Occipital lobe (tissue), 1 donor: ENCODE measurements at regions not wholly inside any gene's neighbourhood (a gene's known extent, or its start where the extent isn't known, plus 50 kb on each side); places are given as distances from the start of the nearest gene placed in this dataset.
"Not testable (repeated sequence)": the region's sequence is repeated elsewhere in the genome, so short reads cannot be mapped to it uniquely, and the experiment has no call there.

ENCODE experiments used
- DNase-seq: peaks from one replicate; lab custom pipeline; 2025; lab: John Stamatoyannopoulos, UW

GRCh38 chr6:19525673-19526072 lies 311.5 kb upstream of the ID4 start:
- DNase-seq, result no peak

DNA sequence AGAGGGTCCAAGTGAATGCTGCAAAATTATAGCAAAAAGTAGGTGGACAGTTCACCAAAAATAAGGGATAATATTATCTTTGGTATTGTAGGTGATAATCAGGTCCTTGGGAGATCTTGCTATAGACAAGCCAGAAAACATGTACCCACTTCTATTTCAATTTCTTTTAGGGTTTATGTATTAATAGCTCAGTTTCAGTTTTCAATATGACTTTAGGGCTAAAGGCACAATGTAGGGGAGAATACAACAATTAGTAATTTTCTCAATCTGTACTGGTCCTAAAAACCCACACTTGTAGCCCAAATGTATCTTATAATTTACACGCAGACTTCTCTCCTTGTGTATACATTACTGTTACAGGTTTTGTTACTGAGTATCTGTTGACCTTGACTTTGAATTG lies 307.0 kb upstream of the ID4 start:
- DNase-seq, result no peak

DNA sequence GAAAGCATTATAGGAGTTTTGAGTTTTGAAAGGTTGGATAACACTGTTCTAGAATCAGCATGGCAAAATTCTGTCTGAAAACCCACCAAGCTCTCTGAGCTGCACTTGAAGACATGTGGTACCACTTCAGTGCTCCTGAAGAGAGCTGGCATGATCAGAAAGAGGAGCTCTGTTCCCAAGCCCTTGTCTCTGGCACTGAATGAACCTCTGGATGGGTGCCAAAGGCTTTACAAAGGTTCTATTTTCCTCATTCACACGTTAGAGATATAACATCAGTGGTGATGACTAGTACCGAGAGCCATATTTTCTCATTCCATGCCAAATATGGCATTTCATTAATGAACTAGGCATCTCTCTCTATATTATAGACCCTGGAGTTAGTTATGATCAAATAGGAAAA lies 301.8 kb upstream of the ID4 start:
- DNase-seq, result no peak

GRCh38 chr6:19536838-19537237 lies 300.3 kb upstream of the ID4 start:
- DNase-seq, result no peak

GRCh38 chr6:19538096-19538495 lies 299.1 kb upstream of the ID4 start:
- DNase-seq, result no peak

DNA sequence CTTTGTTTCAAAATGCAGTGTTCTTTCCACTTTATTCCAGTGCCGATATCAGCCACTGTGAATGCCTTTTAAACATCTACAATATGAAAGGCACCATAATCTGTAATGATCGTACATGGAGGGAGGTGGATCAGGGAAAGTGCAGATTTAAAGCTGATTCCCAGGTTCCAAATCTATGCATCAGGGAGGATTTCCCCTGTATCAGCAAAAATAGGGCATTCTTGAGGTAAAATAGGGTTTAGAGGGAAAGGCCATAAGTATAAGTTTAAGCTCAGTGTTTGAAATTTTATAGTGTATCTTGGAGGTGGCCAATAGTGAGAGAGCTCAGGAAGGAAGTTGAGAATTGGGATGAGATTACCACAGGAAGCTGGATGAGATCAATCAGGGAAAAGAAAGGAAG lies 289.7 kb upstream of the ID4 start:
- DNase-seq, result no peak

GRCh38 chr6:19549109-19549508 lies 288.1 kb upstream of the ID4 start:
- DNase-seq, result no peak

GRCh38 chr6:19550380-19550779 lies 286.8 kb upstream of the ID4 start:
- no peak for DNase-seq

- no peak for DNase-seq
Observed at GRCh38 chr6:19551611-19552010, 285.6 kb upstream of the ID4 start.

DNA sequence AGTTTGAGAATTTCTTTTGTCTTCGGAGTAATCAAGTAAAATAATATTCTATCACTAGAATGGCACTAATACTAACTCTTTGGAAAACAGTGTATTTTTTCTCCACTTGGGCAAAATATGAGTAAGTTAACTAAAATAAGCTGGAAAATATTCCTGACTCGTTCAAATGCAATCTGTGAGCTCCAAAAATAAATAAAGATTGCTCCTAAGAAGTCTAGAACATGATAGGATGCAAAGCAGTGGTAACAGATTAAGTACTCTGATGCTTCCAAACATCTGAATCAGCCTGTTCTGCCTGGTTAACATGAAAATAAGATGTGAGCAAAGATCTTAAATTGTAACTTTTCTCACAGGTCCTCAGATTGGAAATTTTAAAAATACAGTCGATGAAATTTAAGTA lies 285.1 kb upstream of the ID4 start:
- no peak for DNase-seq

GRCh38 chr6:19552588-19552987 lies 284.6 kb upstream of the ID4 start:
- no peak for DNase-seq

DNA sequence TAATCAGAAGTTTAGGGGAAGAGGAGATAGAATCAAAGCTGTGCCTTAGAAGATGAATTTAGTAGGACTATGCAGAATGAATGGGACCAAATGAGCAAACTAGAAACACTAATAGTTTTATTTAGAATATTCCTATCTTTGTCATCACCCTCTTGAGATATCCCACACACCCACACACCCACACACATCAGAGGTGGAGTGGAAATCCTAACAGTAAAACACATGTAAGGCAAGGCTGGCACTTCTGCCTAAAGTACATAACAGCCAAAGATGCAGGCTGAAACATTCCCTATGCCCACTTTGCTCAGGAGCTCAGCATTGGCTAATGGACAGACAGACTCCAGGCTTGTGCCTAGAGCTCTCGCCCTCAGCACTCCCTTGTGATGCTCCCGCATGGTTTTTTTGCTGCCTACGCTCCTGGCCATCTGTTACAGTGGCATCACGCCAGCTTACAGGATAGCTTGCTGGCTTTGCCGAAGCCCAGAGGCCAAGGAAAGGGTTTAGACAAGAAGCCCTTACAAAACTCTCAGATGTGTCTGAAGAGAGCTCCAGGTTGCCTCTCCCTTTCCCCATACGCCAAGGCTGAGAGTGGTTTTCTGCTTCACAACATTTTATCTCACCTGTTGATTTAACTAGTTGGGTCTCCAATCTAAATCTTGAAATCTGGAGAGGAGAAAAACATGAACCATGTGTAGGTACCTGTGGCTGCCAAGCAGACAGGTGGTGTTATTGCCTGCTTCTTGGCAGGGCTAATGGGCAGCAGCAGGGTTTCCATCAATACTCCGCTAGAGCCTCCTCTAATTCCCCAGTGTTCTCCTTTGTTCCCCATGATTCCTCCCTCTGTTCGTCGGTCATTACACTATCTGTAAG lies 282.6 kb upstream of the ID4 start:
- peak; percentile 3 for DNase-seq

GRCh38 chr6:19557191-19557590 lies 280.0 kb upstream of the ID4 start:
- no peak for DNase-seq

DNA sequence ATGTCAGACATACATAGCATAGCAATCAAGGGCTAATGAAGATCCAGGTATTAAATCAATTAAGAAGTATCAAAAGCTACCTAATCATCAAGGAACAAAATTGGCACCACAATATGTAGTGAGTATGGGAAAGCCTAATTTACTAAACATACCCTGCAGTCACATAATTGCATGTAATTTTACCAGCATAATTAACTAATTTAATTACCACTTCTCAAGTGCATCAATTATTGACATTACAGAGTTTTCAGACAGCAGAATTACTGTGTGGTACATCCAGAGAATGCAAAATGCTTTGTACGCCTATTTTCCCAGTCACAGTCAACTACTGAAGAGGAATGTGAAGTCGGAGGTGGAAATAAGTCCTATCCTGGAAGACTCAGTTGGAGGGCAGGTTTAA lies 279.0 kb upstream of the ID4 start:
- no peak for DNase-seq

DNA sequence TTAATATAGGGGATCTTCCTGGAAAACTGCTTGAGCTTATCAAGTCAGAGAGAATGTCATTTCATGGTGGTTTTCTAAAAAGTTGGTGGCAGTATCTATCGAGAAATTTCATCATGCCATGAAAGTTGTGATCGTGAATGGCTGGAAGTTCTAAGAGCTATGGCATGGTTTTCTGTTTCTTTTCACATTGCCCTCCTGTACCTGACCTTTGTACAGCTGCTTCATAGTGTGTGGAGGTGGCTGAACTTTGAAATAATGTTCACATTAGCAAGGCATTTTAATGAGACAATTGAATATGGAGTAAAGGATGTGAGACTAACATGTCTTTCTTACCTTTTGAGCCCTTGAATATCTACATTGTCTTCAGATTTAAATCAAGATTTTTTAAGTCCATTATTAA lies 278.2 kb upstream of the ID4 start:
- no peak for DNase-seq

GRCh38 chr6:19562468-19562867 lies 274.7 kb upstream of the ID4 start:
- DNase-seq, result no peak

DNA sequence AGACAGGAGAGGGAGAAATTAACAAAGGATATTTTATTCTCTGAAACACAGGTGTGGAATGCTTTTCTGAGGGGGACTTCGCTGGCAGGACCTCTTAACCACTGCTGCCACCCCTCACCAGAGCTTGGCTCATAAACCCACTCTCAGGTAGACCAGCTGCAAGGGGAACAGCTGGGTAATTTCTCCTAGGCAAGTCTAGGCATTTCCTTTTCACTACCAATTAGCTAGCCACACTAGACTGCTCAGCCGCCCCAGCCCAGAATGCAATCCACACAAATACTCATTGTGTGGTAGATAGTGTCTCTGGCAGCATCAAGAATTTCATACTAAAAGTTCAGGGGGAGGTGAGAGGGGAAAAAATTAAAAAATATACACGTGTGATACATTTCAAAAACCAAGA lies 267.6 kb upstream of the ID4 start:
- no peak for DNase-seq

DNA sequence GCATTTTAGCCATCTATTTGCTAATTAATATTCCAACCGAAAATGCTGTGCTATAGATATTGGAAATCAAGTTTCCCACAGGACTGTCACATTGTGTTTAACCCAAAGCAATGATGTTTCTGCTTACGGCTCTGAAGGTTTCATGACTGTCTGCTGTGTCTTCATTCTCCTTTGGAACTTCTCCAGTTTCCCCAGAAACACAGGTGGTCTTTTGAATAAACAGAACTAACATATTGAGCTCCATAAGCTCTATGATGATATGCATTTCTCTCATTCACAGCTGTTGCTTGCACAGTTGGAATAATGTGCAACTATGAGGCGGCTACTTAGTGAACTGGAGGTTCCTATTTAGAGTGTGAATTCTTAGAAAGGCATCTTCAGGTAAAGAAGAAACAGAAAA lies 266.0 kb upstream of the ID4 start:
- DNase-seq, result no peak

DNA sequence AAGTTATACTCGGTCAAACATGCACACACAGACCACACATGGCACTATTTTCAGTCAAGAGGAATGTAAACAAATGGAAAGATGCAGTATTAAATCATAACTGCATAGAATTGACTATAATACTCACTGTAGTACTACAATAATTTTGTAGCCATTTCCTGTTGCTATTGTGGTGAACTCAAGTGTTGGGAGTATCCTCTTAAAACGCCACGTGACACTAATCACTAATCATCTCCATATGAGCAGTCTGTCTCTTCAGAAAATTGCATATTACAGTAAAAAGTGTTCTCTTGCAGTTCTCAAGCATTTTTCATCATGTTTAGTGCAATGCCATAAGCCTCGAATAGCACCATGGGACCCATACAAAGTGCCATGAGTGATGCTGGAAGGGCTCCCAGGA lies 258.7 kb upstream of the ID4 start:
- no peak for DNase-seq

DNA sequence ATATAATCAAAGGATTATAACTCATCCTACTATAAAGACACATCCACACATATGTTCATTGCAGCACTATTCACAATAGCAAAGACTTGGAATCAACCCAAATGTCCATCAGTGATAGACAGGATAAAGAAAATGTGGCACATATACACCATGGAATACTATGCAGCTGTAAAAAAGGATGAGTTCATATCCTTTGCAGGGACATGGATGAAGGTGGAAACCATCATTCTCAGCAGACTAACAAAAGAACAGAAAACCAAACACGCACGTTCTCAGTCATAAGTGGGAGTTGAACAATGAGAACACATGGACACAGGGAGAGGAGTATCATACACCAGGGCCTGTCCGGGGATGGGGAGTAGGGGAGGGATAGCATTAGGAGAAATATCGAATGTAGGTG lies 253.0 kb upstream of the ID4 start:
- DNase-seq, result not testable (repeated sequence)

GRCh38 chr6:19587238-19587942 lies 249.8 kb upstream of the ID4 start:
- DNase-seq, result no peak

DNA sequence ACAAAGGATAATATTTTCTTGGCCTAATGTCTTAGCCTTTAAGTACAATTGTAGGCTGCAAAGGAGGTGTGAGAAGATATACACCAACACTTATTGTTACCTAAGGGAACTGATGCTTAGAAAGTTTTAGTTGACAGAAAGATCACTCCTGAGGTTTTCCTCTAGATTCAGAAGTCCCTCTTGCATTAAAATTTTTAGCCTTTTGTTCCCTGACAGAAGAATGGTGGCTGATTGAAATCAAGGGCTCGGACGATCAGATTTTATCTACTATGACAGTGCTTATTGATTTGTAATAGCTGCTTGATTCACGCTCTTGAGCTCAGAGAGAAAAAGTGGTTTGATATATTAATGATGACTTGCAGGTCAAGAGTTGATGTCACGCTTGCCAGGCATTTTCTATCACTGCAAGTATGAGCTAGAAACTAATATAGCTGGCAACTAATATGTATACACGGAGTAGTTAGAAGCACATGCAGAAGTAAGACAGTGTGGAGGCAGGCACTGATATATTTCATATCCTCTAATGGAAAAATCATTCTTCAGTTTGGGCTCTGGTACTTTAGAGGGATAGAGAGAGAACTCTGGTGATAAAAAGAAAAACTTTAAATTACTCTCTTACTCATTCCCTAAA lies 246.6 kb upstream of the ID4 start:
- no peak for DNase-seq
